ENCODE measurements at regions not wholly inside any gene's neighbourhood (a gene's known extent, or its start where the extent isn't known, plus 50 kb on each side); places are given as distances from the start of the nearest gene placed in this dataset.

DNA sequence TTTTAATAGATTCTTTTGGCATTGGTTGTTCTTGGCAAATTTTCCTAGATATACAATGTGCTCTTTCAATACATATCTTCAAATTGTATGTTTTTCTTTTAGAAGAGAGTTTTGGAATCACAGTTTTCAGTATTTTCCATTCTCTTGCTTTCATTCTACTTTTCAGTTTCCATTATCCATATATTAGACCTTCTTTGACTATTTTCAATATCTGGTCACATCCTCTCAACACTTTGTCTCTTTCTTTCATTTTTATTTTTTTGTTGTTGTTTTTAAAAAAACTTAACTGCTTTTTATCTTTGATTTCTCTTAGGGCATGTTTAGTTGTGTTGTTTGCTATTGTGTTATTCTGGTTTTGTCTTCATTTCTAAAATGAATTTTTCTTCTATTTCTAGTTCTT, 59.9 kb upstream of the CLMN start:
- no peaks in the 10 kb centered on the region for H3K36me3 ChIP-seq
- no peak overlapping the region for H3K4me3 ChIP-seq
- H3K4me1 ChIP-seq: peaks cover 7% of the 10 kb centered on the region; the same call in 1 of the 2 replicates
- no peak overlapping the region for H3K4me2 ChIP-seq
- TF ChIP-seq Cebpa-rat (IDR thresholded peaks at IDR 0.05): no peak
- no peak overlapping the region for H3K9ac ChIP-seq
- no peaks in the 10 kb centered on the region for H3K27me3 ChIP-seq
- no peak overlapping the region for H3K27ac ChIP-seq
- no peaks in the 10 kb centered on the region for H4K20me1 ChIP-seq
- H3K9me3 ChIP-seq: peaks cover 28% of the 10 kb centered on the region

GRCh38 chr14:95375539-95376109, 55.9 kb upstream of the CLMN start:
- H3K36me3 ChIP-seq: no peaks in the 10 kb centered on the region
- H3K4me1 ChIP-seq: peaks cover 36% of the 10 kb centered on the region
- H3K9me3 ChIP-seq: peaks cover 21% of the 10 kb centered on the region
- no peaks in the 10 kb centered on the region for H4K20me1 ChIP-seq
- peak overlapping the region; percentile 24; the same call in 1 of the 2 replicates for H3K9ac ChIP-seq
- H3K4me3 ChIP-seq: no peak overlapping the region
- peak overlapping the region; percentile 51 for H3K4me2 ChIP-seq
- H3K27me3 ChIP-seq: no peaks in the 10 kb centered on the region
- TF ChIP-seq Cebpa-rat (IDR thresholded peaks at IDR 0.05): no peak
- H3K27ac ChIP-seq: peak overlapping the region; percentile 35; the same call in 1 of the 2 replicates

DNA sequence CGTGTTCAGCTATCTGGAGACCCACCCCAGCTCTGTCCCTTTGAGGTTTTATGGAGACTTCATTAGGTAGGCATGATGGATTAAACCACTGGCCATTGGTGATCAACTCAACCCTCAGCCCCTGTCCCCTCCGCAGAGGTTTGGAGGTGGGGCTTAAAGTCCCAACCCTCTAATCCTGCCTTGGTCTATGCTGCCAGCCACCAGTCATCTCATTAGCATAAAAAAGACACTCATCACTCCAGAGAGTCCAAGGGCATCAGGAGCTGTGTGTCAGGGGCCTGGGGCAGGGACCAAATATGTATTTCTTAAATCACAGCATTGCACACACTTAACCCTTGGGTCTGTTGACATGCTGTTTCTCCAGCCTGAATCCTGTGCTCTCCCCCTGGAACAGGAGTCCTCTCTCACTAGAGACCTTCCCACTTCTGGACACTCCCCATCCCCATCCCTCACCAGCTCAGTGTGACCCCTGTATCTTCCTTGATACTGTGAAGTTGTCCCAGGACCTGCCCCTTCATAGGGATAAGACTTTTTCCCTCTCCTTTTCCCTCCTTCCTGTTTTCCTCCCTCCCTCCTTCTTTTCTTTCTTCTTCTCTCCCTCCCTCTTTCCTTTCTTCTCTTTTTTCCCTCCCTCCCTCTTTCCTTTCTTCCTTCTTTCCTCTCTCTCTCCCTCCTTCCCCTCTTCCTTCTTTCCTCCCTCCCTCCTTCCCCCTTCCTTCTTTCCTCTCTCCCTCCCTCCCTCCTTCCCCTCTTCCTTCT, 54.7 kb upstream of the CLMN start:
- no peak overlapping the region for H3K4me2 ChIP-seq
- no peak overlapping the region for H3K27ac ChIP-seq
- no peak overlapping the region for H3K9ac ChIP-seq
- no peak for TF ChIP-seq Cebpa-rat (IDR thresholded peaks at IDR 0.05)
- no peaks in the 10 kb centered on the region for H3K36me3 ChIP-seq
- H4K20me1 ChIP-seq: no peaks in the 10 kb centered on the region
- H3K27me3 ChIP-seq: no peaks in the 10 kb centered on the region
- peaks cover 10% of the 10 kb centered on the region for H3K9me3 ChIP-seq
- H3K4me1 ChIP-seq: peaks cover 48% of the 10 kb centered on the region
- no peak overlapping the region for H3K4me3 ChIP-seq

DNA sequence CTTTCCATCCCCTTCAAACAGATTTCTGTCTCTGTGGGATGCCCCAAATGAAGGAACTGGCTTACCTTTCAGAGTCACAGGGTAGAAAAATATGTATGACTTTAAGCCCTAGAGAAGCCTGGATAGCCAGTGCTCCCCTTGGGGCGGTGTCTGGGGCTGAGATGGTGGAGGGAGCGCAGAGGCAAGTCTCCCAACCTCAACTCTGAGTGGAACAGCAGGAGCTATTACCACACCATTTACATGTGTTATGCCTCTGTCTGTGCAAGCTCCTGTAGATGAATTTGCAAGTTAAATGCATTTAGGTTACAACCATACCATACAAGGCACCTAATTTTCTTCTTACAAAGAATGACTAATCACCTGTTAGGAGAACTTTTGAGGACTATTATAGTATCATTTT, 50.4 kb upstream of the CLMN start:
- H3K4me1 ChIP-seq: peaks cover 48% of the 10 kb centered on the region
- no peaks in the 10 kb centered on the region for H3K27me3 ChIP-seq
- H3K27ac ChIP-seq: peak overlapping the region; percentile 99
- H3K4me3 ChIP-seq: no peak overlapping the region
- H3K36me3 ChIP-seq: no peaks in the 10 kb centered on the region
- no peaks in the 10 kb centered on the region for H4K20me1 ChIP-seq
- no peak for TF ChIP-seq Cebpa-rat (IDR thresholded peaks at IDR 0.05)
- peak overlapping the region; percentile 53; the same call in 1 of the 2 replicates for H3K9ac ChIP-seq
- no peaks in the 10 kb centered on the region for H3K9me3 ChIP-seq
- H3K4me2 ChIP-seq: peak overlapping the region; percentile 90

Data from BLaER1 (cell line).